Sigmoid colon (tissue), 3 donors: ENCODE measurements at regions not wholly inside any gene's neighbourhood (a gene's known extent, or its start where the extent isn't known, plus 50 kb on each side); places are given as distances from the start of the nearest gene placed in this dataset.

Experiments used
- POLR2A ChIP-seq, 2 donors: fragments of 450-650 bp; IDR thresholded peaks; one replicate each; pipeline ENCODE4 v1.6.1; 2016; ENCODE audit warnings: antibody characterized with exemption in 2 of 2, mild to moderate bottlenecking in 2 of 2, moderate library complexity in 2 of 2
- TF ChIP-seq, protein P1 (sequence below), 4 experiments: fragments of 450-650 bp in 3 of 4; fragments of 200-600 bp in 1 of 4; IDR thresholded peaks; one replicate each; pipeline ENCODE4 v1.5.1; 2016 to 2019; ENCODE audit warnings: antibody characterized with exemption in 4 of 4, mild to moderate bottlenecking in 3 of 4, moderate library complexity in 2 of 4

GRCh38 chr3:55368366-55368765 lies 118.7 kb downstream of the WNT5A start:
- TF ChIP-seq, protein P1, sequence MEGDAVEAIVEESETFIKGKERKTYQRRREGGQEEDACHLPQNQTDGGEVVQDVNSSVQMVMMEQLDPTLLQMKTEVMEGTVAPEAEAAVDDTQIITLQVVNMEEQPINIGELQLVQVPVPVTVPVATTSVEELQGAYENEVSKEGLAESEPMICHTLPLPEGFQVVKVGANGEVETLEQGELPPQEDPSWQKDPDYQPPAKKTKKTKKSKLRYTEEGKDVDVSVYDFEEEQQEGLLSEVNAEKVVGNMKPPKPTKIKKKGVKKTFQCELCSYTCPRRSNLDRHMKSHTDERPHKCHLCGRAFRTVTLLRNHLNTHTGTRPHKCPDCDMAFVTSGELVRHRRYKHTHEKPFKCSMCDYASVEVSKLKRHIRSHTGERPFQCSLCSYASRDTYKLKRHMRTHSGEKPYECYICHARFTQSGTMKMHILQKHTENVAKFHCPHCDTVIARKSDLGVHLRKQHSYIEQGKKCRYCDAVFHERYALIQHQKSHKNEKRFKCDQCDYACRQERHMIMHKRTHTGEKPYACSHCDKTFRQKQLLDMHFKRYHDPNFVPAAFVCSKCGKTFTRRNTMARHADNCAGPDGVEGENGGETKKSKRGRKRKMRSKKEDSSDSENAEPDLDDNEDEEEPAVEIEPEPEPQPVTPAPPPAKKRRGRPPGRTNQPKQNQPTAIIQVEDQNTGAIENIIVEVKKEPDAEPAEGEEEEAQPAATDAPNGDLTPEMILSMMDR (IDR thresholded peaks at IDR 0.05), result no peak
- TF ChIP-seq POLR2A (IDR thresholded peaks at IDR 0.05), result no peak
